Loucy (cell line): ENCODE measurements at regions not wholly inside any gene's neighbourhood (a gene's known extent, or its start where the extent isn't known, plus 50 kb on each side); places are given as distances from the start of the nearest gene placed in this dataset.

Source experiments
- H2AFZ ChIP-seq: fragments of 200-600 bp; sonication (generic); 2 replicates; pipeline ENCODE4 v1.6.0; 2016; ENCODE audit warnings: antibody characterized with exemption, mild to moderate bottlenecking, low read length, moderate library complexity
- H3F3A ChIP-seq: fragments of 200-600 bp; 2 replicates; pipeline ENCODE4 v1.6.0; 2016; ENCODE audit warnings: antibody characterized with exemption, low read depth, mild to moderate bottlenecking
- H3K27me3 ChIP-seq: fragments of 200-600 bp; sonication (generic); 2 replicates; pipeline ENCODE4 v1.6.1; 2014; ENCODE audit warnings: low read length, mild to moderate bottlenecking; ENCODE audit not compliant: insufficient read depth, poor library complexity, severe bottlenecking
- H3K36me3 ChIP-seq: fragments of 200-600 bp; sonication (generic); 2 replicates; pipeline ENCODE4 v1.6.1; 2016; ENCODE audit warnings: low read length; ENCODE audit not compliant: insufficient read depth
- H3K4me1 ChIP-seq: fragments of 200-600 bp; sonication (generic); 2 replicates; pipeline ENCODE4 v1.5.1; 2014; ENCODE audit warnings: low read length, mild to moderate bottlenecking; ENCODE audit not compliant: insufficient read depth, poor library complexity, severe bottlenecking
- H3K4me2 ChIP-seq: fragments of 200-600 bp; sonication (generic); 2 replicates; pipeline ENCODE4 v1.6.0; 2014; ENCODE audit warnings: antibody characterized with exemption, low read length, low read depth, mild to moderate bottlenecking; ENCODE audit not compliant: poor library complexity, severe bottlenecking
- H3K4me3 ChIP-seq: fragments of 200-600 bp; sonication (generic); 2 replicates; pipeline ENCODE4 v1.5.1; 2014; ENCODE audit warnings: low read length, mild to moderate bottlenecking, mixed read lengths; ENCODE audit not compliant: poor library complexity, severe bottlenecking
- H3K79me2 ChIP-seq: fragments of 200-600 bp; sonication (generic); 2 replicates; pipeline ENCODE4 v1.6.1; 2014; ENCODE audit warnings: low read length; ENCODE audit not compliant: insufficient read depth
- H3K9ac ChIP-seq: fragments of 200-600 bp; sonication (generic); 2 replicates; pipeline ENCODE4 v1.6.0; 2014; ENCODE audit warnings: mild to moderate bottlenecking, low read depth, low read length, moderate library complexity; ENCODE audit not compliant: poor library complexity, severe bottlenecking
- H3K9me2 ChIP-seq: fragments of 200-600 bp; sonication (generic); replicated peaks from 2 replicates; pipeline ENCODE4 v1.6.1; 2016; ENCODE audit warnings: low read depth, low read length, mixed read lengths
- H3K9me3 ChIP-seq: fragments of 200-600 bp; sonication (generic); 2 replicates; pipeline ENCODE4 v1.6.1; 2014; ENCODE audit warnings: mild to moderate bottlenecking, antibody characterized with exemption, low read length, low read depth; ENCODE audit not compliant: insufficient read depth
- H4K20me1 ChIP-seq: fragments of 200-600 bp; sonication (generic); 2 replicates; pipeline ENCODE4 v1.6.0; 2014; ENCODE audit warnings: antibody characterized with exemption, low read length, mild to moderate bottlenecking; ENCODE audit not compliant: insufficient read depth, poor library complexity, severe bottlenecking
- CTCF ChIP-seq: fragments of 200-600 bp; sonication (generic); conservative IDR thresholded peaks from 2 replicates; pipeline ENCODE4 v1.5.1; 2014; ENCODE audit warnings: mild to moderate bottlenecking, antibody characterized with exemption, low read length
- EZH2phosphoT487 ChIP-seq: fragments of 200-600 bp; IDR thresholded peaks from 2 replicates; pipeline ENCODE4 v1.6.1; 2018; ENCODE audit warnings: antibody characterized with exemption, mild to moderate bottlenecking, moderate library complexity, borderline replicate concordance

GRCh38 chr2:21407851-21408250 lies 284.1 kb downstream of the TDRD15 start:
- no peaks in the 10 kb centered on the region for H3K4me1 ChIP-seq
- no peak overlapping the region for H3K9ac ChIP-seq
- H3K9me3 ChIP-seq: no peaks in the 10 kb centered on the region
- no peaks in the 10 kb centered on the region for H3K79me2 ChIP-seq
- H2AFZ ChIP-seq: no peak overlapping the region
- no peak overlapping the region for H3K4me2 ChIP-seq
- H4K20me1 ChIP-seq: no peaks in the 10 kb centered on the region
- no peaks in the 10 kb centered on the region for H3K36me3 ChIP-seq
- H3K27me3 ChIP-seq: no peaks in the 10 kb centered on the region
- no peaks in the 10 kb centered on the region for H3K9me2 ChIP-seq
- TF ChIP-seq EZH2phosphoT487 (no peak), CTCF (no peak)
- no peak overlapping the region for H3K4me3 ChIP-seq
- H3F3A ChIP-seq: no peaks in the 10 kb centered on the region

GRCh38 chr2:21411741-21412140 lies 288.0 kb downstream of the TDRD15 start:
- Histone ChIP-seq H3K9me3 (no peaks in the 10 kb centered on the region), H3K27me3 (no peaks in the 10 kb centered on the region), H3K9me2 (no peaks in the 10 kb centered on the region), H2AFZ (no peak overlapping the region), H3K4me2 (no peak overlapping the region), H3K9ac (no peak overlapping the region), H3F3A (no peaks in the 10 kb centered on the region), H3K4me1 (no peaks in the 10 kb centered on the region), H4K20me1 (no peaks in the 10 kb centered on the region), H3K4me3 (no peak overlapping the region), H3K79me2 (no peaks in the 10 kb centered on the region), H3K36me3 (no peaks in the 10 kb centered on the region)
- TF ChIP-seq CTCF (no peak), EZH2phosphoT487 (no peak)

- Histone ChIP-seq H3K27me3 (no peaks in the 10 kb centered on the region), H2AFZ (no peak overlapping the region), H3K79me2 (no peaks in the 10 kb centered on the region), H3K9me3 (no peaks in the 10 kb centered on the region), H3K9me2 (no peaks in the 10 kb centered on the region), H3K36me3 (no peaks in the 10 kb centered on the region), H3K4me1 (no peaks in the 10 kb centered on the region), H4K20me1 (no peaks in the 10 kb centered on the region), H3K4me3 (no peak overlapping the region), H3K9ac (no peak overlapping the region), H3F3A (no peaks in the 10 kb centered on the region), H3K4me2 (no peak overlapping the region)
- TF ChIP-seq CTCF (no peak), EZH2phosphoT487 (no peak)
Observed at GRCh38 chr2:21412944-21413443, 289.2 kb downstream of the TDRD15 start.
